GM12864 (cell line): ENCODE measurements at regions not wholly inside any gene's neighbourhood (a gene's known extent, or its start where the extent isn't known, plus 50 kb on each side); places are given as distances from the start of the nearest gene placed in this dataset.

ENCODE experiments used
- DNase-seq: peaks from one replicate; pipeline ENCODE4 v3.0.0-alpha.2; 2011; ENCODE audit warnings: low read depth
- H3K4me3 ChIP-seq: 2 replicates; pipeline ENCODE4 v1.5.1; 2011; ENCODE audit warnings: mild to moderate bottlenecking, low read depth, low read length, control low read depth
- TF ChIP-seq, protein P1 (sequence below): IDR thresholded peaks from 2 replicates; pipeline ENCODE4 v1.5.1; 2011; ENCODE audit warnings: low read depth, mild to moderate bottlenecking, moderate library complexity, low read length, control low read depth, inconsistent platforms; ENCODE audit errors: missing control alignments

DNA sequence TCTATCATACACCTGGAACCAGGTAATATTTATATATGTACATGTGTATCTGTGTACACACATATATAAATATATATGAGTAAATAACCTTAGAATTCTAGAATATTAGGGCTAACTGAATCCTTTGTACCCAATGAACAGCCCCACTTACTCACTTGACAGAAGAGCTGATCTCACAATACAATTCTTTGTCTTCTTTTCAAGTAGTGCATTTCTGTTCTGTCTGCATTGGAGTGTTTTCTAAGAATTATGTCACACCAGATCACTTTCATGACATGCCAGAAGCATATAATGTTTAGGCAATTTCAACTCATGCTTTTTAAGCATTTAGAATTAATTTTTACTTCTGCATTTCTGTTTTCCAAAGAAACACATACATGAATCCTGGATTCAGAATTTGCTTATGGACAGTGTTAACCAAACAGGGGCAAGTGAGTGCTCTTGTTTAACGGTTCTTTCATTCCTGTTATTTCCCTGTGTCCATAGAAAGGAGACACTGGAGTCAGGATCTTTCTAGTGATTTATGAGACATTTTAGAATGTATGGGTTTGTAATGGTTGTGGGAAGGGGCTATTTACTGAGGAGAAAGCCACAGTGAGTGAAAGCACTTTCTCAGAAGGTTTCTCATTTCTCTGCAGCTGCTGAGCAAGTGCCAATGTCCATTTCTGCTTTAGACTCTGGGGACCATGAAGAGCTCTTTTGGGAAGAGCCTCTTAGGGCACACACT, 123.2 kb downstream of the RMI1 start:
- H3K4me3 ChIP-seq = no peak overlapping the region
- TF ChIP-seq, protein P1, sequence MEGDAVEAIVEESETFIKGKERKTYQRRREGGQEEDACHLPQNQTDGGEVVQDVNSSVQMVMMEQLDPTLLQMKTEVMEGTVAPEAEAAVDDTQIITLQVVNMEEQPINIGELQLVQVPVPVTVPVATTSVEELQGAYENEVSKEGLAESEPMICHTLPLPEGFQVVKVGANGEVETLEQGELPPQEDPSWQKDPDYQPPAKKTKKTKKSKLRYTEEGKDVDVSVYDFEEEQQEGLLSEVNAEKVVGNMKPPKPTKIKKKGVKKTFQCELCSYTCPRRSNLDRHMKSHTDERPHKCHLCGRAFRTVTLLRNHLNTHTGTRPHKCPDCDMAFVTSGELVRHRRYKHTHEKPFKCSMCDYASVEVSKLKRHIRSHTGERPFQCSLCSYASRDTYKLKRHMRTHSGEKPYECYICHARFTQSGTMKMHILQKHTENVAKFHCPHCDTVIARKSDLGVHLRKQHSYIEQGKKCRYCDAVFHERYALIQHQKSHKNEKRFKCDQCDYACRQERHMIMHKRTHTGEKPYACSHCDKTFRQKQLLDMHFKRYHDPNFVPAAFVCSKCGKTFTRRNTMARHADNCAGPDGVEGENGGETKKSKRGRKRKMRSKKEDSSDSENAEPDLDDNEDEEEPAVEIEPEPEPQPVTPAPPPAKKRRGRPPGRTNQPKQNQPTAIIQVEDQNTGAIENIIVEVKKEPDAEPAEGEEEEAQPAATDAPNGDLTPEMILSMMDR = no peak
- DNase-seq = no peak

DNA sequence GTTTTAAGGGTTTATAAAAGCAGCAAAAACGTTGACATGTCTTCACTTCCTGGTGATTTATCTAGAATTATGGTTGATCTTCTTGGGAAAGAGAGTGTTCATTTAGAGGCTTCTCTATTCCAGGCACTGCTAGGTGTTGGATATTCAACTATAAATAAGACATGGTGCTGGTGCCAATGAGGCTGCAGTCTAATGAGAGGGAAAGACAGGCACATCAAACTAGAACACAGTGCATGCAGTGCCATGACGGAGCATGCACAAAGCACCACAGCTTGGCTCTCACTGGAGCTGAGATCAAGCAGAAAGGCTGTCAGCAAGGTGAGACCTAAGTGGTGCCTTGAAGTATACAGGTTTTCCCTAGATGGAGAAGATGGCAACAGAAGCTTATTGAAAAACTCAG, 126.5 kb downstream of the RMI1 start:
- TF ChIP-seq, protein P1 = no peak
- H3K4me3 ChIP-seq = no peak overlapping the region
- DNase-seq = no peak

DNA sequence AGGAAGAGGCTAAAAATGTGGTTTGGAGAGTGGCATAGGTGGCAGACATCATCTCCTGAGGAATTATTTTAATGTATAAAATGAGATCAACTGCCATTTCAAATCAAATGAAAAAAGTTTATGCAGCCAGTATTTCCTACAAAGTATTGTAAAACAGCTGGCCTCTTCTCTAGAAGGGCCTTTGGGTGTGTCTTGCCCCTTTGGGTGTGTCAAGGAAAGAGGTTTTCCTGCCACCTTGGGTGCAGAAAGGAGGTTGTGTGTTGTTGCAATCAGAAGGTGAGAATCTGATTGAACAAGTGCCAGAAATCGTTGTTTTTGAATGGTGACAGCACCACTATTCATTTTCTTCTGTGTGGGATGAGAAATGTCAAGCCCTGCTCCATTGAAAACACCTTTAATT, 127.4 kb downstream of the RMI1 start:
- no peak overlapping the region for H3K4me3 ChIP-seq
- TF ChIP-seq, protein P1 = no peak
- DNase-seq = no peak

- H3K4me3 ChIP-seq = no peak overlapping the region
- TF ChIP-seq, protein P1 = no peak
- DNase-seq = no peak
These were observed 131.1 kb downstream of the RMI1 start for GRCh38 chr9:84111726-84112125.

DNA sequence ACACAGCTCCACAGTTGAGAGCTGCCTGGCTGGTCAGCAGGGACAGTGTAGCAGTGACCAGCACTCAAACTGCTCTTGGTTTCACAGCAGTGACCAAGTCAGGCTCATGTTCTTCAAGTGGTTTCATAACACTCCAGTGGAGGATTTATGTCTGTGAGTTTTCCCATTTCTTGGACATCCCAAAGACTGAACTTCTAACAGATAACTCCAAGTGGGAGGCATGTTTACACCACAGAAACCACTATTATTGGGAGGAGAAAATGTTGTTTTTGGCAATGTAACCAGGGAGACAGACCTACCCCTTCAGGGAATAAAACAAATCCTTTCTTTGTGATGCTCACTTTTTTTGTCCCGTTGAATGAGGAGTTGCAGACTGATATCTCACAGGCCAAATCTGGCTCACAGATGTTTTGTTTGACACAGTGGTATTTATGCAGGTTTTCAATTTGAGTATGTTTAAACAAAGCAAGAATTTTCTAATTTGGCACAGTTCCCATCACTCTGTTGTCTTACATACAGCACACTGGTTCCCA, 141.5 kb downstream of the RMI1 start:
- TF ChIP-seq, protein P1 = no peak
- DNase-seq = no peak
- H3K4me3 ChIP-seq = no peak overlapping the region

DNA sequence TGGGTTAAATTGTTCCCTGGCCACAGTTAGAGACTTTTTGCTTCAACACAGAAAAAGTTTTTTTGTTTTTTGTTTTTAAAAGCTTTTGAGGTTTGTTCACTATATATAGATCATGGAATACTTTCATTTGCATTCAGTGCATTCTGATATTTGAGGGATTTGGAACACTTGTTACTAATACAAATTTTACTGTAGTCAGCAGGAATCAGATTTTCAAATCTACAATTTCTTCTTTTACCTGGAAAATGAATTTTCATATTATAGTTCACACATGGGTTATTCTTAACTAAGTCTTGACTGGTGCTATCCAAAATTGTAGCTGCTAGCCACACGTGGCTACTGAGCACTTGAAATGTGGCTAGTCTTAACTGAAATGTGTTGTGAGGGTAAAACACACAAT, 142.0 kb downstream of the RMI1 start:
- no peak for DNase-seq
- TF ChIP-seq, protein P1 = no peak
- H3K4me3 ChIP-seq = no peak overlapping the region
